Epidermal melanocyte (primary cell): ENCODE measurements at regions not wholly inside any gene's neighbourhood (a gene's known extent, or its start where the extent isn't known, plus 50 kb on each side); places are given as distances from the start of the nearest gene placed in this dataset.
"Not testable (repeated sequence)": the region's sequence is repeated elsewhere in the genome, so short reads cannot be mapped to it uniquely, and the experiment has no call there.

Experiments
- DNase-seq: peaks from one replicate; pipeline ENCODE4 v3.0.0; 2011; ENCODE audit warnings: low spot score; ENCODE audit not compliant: insufficient read length

DNA sequence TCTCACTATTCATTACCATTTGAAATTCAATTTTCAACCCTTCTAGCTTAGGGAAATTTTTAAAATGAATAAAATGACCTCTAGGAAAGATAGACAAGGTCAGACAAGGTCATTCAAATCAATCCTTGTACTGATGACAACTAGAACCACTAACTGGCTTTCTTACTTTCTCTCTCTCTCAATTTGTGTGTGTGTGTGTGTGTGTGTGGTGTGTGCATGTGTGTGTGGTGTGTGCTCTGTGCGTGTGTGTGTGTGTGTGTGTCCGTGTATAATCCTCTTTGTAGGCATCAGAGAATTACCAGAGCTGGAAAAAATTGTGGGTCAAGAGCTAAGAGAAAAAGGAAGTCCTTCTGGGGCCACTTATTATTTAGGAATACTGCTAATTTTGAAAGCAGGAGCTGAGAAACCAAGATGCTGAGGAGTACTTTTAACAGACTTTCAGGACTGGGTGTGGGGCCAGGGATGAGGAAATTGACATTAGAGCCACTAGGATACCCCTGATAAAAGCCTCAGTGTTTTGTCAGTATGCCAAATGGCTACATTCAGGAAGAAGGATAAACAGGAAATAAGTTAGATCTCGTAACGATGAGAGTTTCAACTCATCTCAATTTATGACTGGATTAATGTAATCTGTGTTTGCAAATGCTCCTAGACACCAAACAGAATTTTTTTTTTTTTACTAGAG is 723.3 kb downstream of the CETN3 start:
- no peak for DNase-seq

DNA sequence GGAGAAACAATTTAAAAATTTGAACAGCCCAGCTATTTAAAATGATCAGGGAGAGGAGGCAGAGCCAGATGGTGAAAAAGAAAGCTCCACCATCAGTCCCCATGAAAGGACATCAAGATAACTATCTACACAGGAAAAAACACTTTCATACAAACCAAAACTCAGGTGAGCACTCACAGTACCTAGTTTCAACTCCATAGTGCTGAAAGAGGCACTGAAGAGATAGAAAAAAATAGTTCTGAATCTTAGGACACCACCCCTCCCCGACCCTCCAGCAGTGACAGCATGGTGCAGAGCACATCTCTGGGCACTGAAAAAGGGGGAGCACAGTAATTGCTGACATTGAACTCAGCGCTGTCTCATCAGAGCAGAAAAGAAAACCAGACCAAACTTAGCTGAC is 732.9 kb downstream of the CETN3 start:
- no peak for DNase-seq

DNA sequence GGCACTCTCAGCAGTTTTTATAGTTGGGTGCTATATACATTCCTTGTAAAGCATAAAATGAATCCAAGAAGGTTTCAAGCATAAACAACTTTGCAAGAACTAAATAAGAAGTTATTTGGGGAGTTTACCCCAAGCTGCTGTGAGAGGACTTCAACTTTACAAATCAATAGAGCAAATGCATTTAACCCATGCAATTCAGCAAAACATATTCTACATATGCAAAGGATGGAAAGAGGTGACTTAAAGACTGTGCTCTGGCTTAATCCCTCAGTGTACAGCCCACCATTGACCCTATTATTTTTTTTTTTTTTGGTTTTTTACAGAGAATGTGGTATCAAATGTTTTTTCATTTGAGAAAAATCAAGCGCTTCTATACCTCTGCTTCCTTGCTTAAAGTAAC is 736.5 kb downstream of the CETN3 start:
- DNase-seq = no peak

DNA sequence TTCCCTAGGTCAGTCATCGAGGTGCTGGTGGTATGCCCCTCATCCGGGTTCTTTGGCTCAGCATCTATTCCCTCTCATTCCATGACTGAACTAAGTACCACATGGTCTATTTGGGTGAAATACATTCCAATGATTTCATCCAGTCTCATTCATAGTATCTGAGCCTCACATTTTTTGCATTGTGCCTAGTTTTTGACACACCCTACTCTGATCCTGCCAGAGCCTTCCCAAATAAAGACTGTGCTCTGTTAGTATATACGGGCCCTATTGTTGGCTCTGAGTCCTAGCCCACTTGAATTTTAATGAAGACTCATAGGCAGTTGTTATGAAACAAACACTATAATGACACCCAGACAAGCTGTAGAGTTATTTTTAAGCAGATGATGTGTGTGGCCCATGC is 740.7 kb downstream of the CETN3 start:
- no peak for DNase-seq

DNA sequence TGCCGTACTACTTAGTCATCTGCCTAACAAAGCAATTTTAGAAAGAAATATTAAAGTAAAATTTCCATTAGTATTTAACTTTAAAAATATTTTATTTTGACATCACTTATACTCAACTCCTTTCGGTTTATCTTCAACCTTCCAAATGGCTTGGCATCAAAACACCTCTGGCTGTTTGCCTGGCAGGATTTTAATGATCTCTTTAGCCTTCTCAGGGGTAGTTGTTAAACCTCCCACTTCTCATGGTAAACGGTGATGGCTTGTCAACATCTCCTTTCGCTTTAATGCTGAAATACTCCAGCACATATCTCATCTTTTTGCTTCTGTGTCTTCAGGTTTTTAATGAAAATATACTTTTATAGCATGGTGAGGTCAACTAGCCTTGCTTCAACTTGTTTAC is 747.1 kb downstream of the CETN3 start:
- DNase-seq = no peak

DNA sequence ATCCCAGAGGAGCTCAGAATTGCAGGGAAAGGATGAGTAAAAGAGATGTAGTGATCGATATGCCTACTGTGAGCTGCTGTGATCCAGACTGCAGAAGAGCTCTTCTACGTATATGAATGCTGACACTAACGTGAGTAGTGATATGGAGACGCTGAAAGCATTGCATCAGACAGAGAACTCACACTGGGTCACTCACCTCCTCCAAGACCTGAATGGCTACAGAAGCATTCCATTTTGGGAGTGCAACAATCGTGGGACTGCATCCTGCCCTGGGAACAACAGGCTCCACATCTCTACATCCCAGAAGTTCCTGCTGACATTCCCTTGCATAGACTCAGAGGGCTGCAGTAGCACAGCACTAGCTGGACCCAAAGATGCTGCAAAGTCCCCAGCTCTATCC is 755.9 kb upstream of the MEF2C start:
- DNase-seq = no peak

DNA sequence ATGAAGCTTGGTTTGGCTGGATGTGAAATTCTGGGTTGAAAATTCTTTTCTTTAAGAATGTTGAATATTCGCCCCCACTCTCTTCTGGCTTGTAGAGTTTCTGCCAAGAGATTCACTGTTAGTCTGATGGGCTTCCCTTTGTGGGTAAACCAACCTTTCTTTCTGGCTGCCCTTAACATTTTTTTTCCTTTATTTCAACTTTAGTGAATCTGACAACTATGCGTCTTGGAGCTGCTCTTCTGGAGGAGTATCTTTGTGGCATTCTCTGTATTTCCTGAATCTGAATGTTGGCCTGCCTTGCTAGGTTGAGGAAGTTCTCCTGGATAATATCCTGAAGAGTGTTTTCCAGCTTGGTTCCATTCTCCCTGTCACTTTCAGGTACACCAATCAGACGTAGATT is 751.2 kb upstream of the MEF2C start:
- not testable (repeated sequence) for DNase-seq

DNA sequence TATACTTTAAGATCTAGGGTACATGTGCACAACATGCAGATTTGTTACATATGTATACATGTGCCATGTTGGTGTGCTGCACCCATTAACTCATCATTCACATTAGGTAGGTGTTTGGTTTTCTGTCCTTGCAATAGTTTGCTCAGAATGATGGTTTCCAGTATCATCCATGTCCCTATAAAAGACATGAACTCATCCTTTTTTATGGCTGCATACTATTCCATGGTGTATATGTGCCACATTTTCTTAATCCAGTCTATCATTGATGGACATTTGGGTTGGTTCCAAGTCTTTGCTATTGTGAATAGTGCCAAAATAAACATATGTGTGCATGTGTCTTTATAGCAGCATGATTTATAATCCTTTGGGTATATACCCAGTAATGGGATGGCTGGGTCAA is 747.1 kb upstream of the MEF2C start:
- DNase-seq = not testable (repeated sequence)

DNA sequence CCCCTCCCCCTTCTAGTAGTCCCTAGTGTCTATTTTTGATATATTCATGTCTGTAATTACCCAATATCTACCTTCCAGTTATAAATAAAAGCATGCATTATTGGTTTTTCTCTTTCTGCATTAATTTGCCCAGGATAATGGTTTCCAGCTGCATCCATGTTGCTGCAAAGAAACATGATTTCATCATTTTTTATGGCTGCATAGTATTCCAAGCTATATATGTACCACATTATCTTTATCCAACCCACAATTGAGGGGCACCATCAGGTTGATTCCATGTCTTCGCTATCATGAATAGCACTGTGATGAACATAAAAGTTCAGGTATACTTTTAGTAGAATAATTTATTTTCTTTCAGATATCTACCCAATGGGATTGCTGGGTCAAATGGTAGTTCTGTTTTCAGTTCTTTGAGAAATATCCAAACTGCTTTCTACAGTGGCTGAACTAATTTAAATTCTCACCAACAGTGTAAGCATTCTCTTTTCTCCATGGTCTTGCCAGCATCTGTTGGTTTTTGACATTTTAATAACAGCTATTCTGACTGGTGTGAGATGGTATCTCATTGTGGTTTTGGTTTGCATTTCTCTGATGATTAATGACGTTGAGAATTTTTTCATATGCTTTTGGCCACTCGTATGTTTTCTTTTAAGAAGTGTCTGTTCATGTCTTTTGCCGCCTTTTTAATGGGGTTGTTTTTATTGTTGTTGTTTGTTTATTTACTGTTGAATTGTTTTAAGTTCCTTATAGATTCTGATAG is 746.1 kb upstream of the MEF2C start:
- DNase-seq = no peak

DNA sequence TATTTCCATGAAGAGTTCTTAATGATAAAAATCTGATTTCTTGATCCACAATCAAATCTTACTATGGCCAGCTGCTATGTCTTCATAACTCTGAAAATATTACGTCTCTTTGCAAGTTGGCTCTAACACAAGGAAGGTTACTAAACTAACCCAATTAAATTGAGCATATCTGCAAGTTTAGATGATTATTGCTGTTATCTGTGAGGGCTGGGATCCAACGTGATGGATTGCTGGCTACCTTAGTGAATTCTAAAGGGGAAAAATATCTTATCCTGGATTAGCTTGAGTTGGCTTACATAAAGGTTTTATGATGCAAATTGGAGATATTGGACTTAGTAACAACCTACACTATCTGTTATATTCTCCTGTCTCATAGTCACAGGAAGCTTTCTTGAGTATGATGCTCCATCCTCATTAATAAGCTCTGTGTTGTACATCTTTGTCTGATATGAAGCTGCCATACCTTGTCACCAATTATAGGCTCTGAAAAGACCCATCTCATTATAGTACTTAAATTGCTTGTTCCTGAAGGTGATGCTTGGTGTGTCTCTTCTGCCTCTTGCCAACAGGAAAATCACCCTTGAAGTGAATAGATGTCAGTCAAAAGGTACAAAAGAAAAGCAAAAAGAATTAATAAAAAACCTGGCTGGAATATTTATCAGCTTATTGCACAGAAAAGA is 733.0 kb upstream of the MEF2C start:
- no peak for DNase-seq

DNA sequence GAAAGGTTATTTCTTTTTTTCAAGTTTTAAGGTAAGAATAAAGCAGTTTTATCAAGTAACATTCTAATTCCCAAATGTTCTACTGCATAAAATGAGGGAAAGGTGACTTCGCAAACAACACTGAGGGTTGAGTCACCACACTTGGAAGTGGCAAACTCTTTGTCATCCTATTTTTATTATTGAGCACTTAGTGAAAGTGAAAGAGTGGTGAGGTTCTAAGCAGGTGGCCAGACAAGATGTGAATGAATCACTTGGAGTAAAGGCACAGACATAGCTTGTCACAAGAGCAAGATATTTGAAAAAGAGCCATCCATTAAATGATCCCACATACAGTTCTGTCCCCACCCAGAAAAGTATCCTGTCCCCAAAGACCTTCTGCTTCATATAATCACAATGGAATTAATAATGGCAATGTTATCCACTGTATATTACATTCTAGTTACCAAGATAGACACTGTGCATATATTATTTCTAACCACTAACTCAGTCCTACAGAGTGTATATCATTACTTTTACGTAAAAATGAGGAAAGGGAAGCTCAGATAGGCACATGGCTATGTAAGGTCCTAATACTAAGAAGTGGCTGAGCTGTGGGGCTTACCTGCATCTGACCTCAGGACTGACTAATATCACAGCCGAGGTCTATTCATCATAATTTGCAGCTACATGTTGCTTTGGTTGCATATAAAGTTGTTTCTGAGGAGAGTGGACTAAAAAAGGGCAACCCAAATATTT is 730.4 kb upstream of the MEF2C start:
- DNase-seq = no peak

DNA sequence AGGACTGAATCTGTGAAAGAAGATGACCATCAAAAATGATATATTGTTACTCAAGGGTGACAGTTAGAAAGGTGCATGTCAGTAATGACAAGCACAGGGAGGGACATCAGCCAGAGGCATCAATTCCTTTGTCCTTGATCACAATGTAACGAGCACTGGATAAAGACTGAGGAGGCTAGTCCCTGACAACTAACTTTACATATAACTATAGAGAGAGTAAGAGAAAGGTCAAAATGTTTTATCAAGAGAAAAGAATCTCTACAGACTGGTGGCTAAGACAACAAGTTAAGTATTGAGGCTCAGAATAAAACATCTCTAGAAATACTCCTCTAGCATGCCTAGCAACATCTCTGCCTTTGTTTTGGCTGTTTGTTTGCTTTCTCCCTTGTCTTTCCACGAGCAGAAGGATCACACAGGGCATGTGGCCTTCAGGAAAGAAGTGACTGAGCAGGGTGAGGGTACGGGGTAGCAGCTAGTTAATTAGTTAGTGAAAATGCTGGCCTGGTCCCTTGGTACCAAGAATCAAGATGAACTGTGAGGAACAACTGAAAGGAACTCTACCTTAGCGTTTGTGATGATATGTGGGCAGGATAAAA is 724.1 kb upstream of the MEF2C start:
- DNase-seq = no peak

DNA sequence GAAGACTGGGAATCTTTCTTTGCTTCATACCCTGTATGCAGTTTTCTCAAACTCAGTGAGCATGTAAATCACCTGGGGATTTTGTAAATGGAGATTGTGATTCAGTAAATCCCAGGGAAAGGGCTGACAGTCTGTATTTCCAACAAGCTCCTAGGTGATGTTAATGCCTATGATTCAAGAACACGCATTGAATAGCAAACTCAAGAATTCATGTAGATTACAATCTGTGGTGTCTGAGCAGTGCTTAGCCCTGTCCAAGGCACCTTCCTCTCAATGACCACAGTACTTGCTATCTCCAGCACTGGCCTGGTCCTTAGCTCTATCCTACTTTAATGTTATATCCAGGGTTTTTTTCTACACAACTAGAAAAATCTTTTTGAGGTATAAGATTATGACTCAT is 721.4 kb upstream of the MEF2C start:
- DNase-seq = no peak

DNA sequence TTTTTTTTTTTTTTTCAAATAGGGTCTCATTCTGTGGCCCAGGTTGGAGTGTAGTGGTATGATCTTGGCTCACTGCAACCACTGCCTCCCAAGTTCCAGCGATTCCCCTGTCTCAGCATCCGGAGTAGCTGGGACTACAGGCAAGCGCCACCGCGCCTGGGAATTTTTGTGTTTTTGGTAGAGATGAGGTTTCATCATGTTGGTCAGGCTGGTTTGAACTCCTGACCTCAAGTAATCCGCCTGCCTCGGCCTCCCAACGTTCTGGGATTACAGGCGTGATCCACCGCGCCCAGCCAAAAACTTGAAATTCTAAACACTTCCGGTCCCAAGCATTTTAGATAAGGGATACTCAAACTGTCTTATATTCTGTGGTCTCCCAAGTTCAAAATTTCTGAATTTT is 718.9 kb upstream of the MEF2C start:
- DNase-seq = no peak

DNA sequence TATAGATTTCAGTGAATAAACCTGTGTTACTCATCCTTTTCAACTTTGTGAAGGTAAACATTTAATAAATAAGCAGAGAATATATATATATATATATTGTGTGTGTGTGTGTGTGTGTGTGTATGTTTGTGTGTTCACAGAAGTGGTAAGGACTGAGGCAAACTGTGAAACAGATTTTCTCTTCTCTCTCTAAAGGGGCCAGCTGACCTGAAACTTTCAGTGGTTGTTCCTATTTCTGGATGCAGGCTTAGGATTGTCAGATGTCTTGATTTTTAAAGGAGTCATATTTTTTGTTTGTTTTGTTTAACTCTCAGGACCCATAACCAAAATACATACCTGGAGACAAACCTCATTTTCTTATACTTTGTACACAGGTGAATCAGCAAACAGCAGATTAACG is 714.9 kb upstream of the MEF2C start:
- DNase-seq = no peak

DNA sequence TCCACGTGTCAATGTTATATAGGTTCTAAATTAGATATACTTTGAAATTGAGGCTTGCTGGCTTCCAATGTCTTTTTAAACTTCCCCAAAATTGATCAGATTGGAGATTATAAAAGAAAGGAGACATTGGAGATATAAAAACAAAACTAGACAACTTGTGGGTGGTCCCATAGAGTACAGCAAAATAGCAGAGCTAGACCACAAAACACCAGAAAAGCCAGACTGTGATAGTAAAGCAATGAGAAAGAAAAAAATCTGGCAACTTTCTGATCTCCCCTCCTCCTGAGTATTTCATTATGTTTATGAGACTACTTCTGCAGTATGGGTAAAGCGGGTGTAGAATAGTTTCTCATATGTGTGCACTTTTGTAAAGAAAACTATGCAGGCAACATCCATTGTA is 713.8 kb upstream of the MEF2C start:
- no peak for DNase-seq

DNA sequence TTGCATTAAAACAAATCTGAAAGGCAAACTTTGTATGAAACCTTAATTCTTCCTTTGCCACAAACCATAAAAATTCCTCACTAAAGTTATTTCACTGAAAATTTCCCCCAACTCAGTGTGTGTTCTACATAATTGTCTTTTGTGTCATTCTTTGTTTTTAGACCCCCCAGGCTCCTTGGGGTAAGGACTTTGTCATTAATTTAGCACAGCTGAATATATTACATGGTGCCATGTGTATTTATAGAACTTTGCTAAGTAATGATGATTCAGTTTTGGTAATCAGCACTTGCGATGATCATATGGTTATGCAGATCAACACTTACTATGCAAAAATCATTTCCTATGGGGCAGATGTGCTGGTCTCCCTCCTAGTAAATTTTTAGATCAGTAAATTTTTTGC is 712.1 kb upstream of the MEF2C start:
- DNase-seq = no peak

DNA sequence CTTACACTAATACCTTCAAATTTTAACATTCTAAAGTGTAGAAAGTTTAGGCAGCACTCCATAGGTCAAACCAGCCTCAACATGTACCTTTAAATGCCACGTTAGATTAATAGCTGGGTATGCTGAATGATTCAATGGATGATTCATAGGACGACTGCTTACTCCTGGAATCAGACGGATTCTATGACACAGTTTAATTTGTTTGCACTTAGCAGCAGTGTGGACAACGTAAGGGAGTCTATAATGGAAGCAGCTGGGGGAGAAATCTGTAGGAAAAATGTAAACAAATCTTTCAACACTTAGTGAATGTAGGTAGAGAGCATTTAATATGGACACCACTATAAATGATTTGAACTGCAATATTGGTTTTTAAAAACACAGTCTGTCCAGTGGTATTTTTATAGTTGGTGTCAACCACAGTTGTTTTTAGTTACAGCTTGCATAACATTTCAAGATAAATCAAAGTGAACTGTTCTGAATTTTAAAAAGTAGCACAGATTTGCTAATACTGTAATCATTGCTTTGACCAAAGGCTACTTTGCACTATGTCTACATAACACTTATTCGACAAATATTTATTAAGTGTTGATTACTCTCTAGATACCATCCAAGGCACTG is 701.5 kb upstream of the MEF2C start:
- no peak for DNase-seq

DNA sequence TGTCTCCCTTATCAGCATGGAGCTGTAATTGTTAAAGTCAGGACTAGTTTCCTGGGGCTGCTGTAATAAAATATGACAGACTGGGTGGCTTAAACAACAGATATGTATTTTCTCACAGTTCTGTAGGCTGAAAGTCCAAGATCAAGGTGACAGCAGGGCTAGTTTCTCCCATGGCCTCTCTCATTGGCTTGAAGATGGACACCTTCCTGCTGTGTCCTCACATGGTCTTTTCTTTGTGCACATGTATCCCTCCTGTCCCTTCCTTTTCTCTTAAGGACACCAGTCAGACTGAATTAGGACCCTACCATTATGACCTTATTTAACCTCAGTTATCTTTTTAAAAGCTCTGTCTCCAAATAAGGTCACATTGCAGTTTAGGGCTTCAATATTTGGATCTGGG is 700.5 kb upstream of the MEF2C start:
- DNase-seq = no peak

DNA sequence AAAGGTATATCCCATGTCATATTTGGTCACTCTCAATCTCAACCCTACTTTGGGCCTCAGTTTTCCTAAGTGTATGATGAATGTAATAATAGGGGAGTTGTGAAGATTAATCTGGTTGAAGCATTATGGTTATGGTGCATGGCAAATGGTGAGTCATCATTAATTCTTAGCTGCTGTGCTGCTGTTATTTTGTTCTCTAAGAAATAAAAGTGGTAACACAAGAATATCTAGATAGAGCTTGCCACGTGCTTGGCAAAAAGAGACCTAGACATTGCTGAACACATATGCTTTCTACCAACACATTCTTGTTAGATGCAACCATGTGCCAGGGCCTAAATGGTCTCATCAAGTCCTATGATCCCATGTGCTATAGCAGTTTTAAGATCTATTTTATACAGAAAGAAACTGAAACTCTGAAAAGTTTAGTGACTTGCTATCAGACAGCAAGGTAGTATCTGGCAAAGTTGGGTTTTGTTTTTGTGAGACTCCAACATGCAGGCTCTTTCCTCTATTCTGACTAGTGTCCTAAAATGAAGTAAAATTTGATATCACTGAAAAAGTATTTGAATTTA is 699.9 kb upstream of the MEF2C start:
- no peak for DNase-seq

DNA sequence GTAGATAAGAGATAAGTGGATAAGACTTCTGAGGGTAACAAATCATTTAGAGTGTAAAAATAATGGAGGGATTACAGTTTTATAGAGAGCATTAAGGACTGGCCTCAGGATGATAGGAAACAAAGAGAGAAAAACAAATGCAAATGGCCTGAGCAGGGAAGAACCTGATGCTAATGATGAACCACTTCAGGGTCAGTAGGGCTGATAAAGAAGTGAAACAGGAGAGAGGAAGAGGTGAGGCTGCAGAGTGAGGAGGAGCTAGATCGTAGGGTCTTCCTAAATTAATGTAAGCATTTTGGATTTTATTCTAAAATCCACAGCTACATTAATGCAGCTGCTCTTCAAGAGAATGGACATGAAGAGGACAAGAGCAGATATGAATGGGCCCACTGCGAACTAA is 698.0 kb upstream of the MEF2C start:
- DNase-seq = no peak
